Stimulated activated memory B cell treated with anti-CD40 and anti-IgM and Interleukin-4, amounts not matched to agents 10 μg/mL and 1 μg/mL and 100 μg/mL, for 72 hours (primary cell): ENCODE measurements at regions not wholly inside any gene's neighbourhood (a gene's known extent, or its start where the extent isn't known, plus 50 kb on each side); places are given as distances from the start of the nearest gene placed in this dataset.
A peak's percentile ranks its signal among the peaks of the same experiment; 100 is the strongest.

Source experiments
- ATAC-seq: fragments of 150-1000 bp; cut with Tn5 transposase; 2 replicates; pipeline ENCODE4 v1.10.0; 2021
- H3K27ac Mint-ChIP-seq: one replicate; pipeline ENCODE4 v1.8.0; 2022; ENCODE audit warnings: mild to moderate bottlenecking, mixed read lengths
- H3K27me3 Mint-ChIP-seq: one replicate; pipeline ENCODE4 v1.8.0; 2022; ENCODE audit warnings: mixed read lengths
- H3K36me3 Mint-ChIP-seq: one replicate; pipeline ENCODE4 v1.8.0; 2022; ENCODE audit warnings: mixed read lengths
- H3K4me1 Mint-ChIP-seq: one replicate; pipeline ENCODE4 v1.8.0; 2022; ENCODE audit warnings: mixed read lengths
- H3K4me3 Mint-ChIP-seq: one replicate; pipeline ENCODE4 v1.8.0; 2022; ENCODE audit warnings: mild to moderate bottlenecking, moderate library complexity, mixed read lengths
- H3K9me3 Mint-ChIP-seq: one replicate; pipeline ENCODE4 v1.8.0; 2022; ENCODE audit warnings: mixed read lengths

GRCh38 chr2:15722980-15723379 is 131.3 kb downstream of the DDX1 start:
- no peak for ATAC-seq
- H3K27ac Mint-ChIP-seq: no peak overlapping the region

GRCh38 chr2:15724235-15724634 is 132.6 kb downstream of the DDX1 start:
- no peak overlapping the region for H3K27ac Mint-ChIP-seq

More at GRCh38 chr2:15722980-15723379, 131.3 kb downstream of the DDX1 start:
- H3K4me1 Mint-ChIP-seq: no peaks in the 10 kb centered on the region
- no peaks in the 10 kb centered on the region for H3K36me3 Mint-ChIP-seq
- peaks cover 39% of the 10 kb centered on the region for H3K27me3 Mint-ChIP-seq
- no peaks in the 10 kb centered on the region for H3K9me3 Mint-ChIP-seq
- H3K4me3 Mint-ChIP-seq: no peak overlapping the region

GRCh38 chr2:15725101-15725781 is 133.6 kb downstream of the DDX1 start:
- no peaks in the 10 kb centered on the region for H3K4me1 Mint-ChIP-seq
- no peak overlapping the region for H3K27ac Mint-ChIP-seq
- H3K9me3 Mint-ChIP-seq: no peaks in the 10 kb centered on the region
- H3K4me3 Mint-ChIP-seq: no peak overlapping the region
- H3K27me3 Mint-ChIP-seq: peaks cover 62% of the 10 kb centered on the region
- H3K36me3 Mint-ChIP-seq: no peaks in the 10 kb centered on the region
- ATAC-seq: no peak

More at GRCh38 chr2:15724235-15724634, 132.6 kb downstream of the DDX1 start:
- Mint-ChIP-seq H3K4me3 (no peak overlapping the region), H3K27me3 (peaks cover 52% of the 10 kb centered on the region), H3K9me3 (no peaks in the 10 kb centered on the region), H3K4me1 (no peaks in the 10 kb centered on the region), H3K36me3 (no peaks in the 10 kb centered on the region)
- ATAC-seq: no peak

- Mint-ChIP-seq H3K4me3 (no peak overlapping the region), H3K9me3 (no peaks in the 10 kb centered on the region), H3K27me3 (peaks cover 65% of the 10 kb centered on the region), H3K4me1 (peaks cover 5% of the 10 kb centered on the region), H3K27ac (no peak overlapping the region), H3K36me3 (no peaks in the 10 kb centered on the region)
- no peak for ATAC-seq
These were observed 134.1 kb downstream of the DDX1 start for GRCh38 chr2:15725782-15726112.

GRCh38 chr2:15726321-15727057 is 134.8 kb downstream of the DDX1 start:
- no peak overlapping the region for H3K4me3 Mint-ChIP-seq
- no peaks in the 10 kb centered on the region for H3K9me3 Mint-ChIP-seq
- peaks cover 67% of the 10 kb centered on the region for H3K27me3 Mint-ChIP-seq
- no peak overlapping the region for H3K27ac Mint-ChIP-seq
- H3K4me1 Mint-ChIP-seq: peaks cover 12% of the 10 kb centered on the region
- H3K36me3 Mint-ChIP-seq: no peaks in the 10 kb centered on the region
- no peak for ATAC-seq

GRCh38 chr2:15727396-15728244 is 136.0 kb downstream of the DDX1 start:
- H3K36me3 Mint-ChIP-seq: no peaks in the 10 kb centered on the region
- H3K4me3 Mint-ChIP-seq: no peak overlapping the region
- peaks cover 23% of the 10 kb centered on the region for H3K4me1 Mint-ChIP-seq
- no peak for ATAC-seq
- no peaks in the 10 kb centered on the region for H3K9me3 Mint-ChIP-seq
- peaks cover 75% of the 10 kb centered on the region for H3K27me3 Mint-ChIP-seq
- no peak overlapping the region for H3K27ac Mint-ChIP-seq

- no peaks in the 10 kb centered on the region for H3K36me3 Mint-ChIP-seq
These were observed 136.7 kb downstream of the DDX1 start for GRCh38 chr2:15728245-15728938.

GRCh38 chr2:15729001-15729400 is 137.3 kb downstream of the DDX1 start:
- Mint-ChIP-seq H3K27ac (no peak overlapping the region), H3K4me1 (peaks cover 26% of the 10 kb centered on the region), H3K9me3 (no peaks in the 10 kb centered on the region), H3K36me3 (no peaks in the 10 kb centered on the region), H3K4me3 (no peak overlapping the region), H3K27me3 (peaks cover 70% of the 10 kb centered on the region)
- ATAC-seq: no peak

More at GRCh38 chr2:15728245-15728938, 136.7 kb downstream of the DDX1 start:
- Mint-ChIP-seq H3K4me3 (no peak overlapping the region), H3K27me3 (peaks cover 75% of the 10 kb centered on the region), H3K9me3 (no peaks in the 10 kb centered on the region), H3K27ac (no peak overlapping the region), H3K4me1 (peaks cover 26% of the 10 kb centered on the region)
- no peak for ATAC-seq

GRCh38 chr2:15729709-15730544 is 138.3 kb downstream of the DDX1 start:
- peaks cover 26% of the 10 kb centered on the region for H3K4me1 Mint-ChIP-seq
- no peaks in the 10 kb centered on the region for H3K9me3 Mint-ChIP-seq
- no peaks in the 10 kb centered on the region for H3K36me3 Mint-ChIP-seq
- H3K27me3 Mint-ChIP-seq: peaks cover 61% of the 10 kb centered on the region
- ATAC-seq: no peak
- no peak overlapping the region for H3K27ac Mint-ChIP-seq
- H3K4me3 Mint-ChIP-seq: no peak overlapping the region

GRCh38 chr2:15730545-15731212 is 139.0 kb downstream of the DDX1 start:
- Mint-ChIP-seq H3K9me3 (no peaks in the 10 kb centered on the region), H3K36me3 (no peaks in the 10 kb centered on the region), H3K27me3 (peaks cover 57% of the 10 kb centered on the region), H3K4me1 (peaks cover 32% of the 10 kb centered on the region), H3K27ac (no peak overlapping the region), H3K4me3 (no peak overlapping the region)
- ATAC-seq: no peak

GRCh38 chr2:15731213-15731888 is 139.7 kb downstream of the DDX1 start:
- no peaks in the 10 kb centered on the region for H3K9me3 Mint-ChIP-seq
- no peak overlapping the region for H3K4me3 Mint-ChIP-seq
- ATAC-seq: no peak
- H3K4me1 Mint-ChIP-seq: peaks cover 32% of the 10 kb centered on the region
- peaks cover 54% of the 10 kb centered on the region for H3K27me3 Mint-ChIP-seq
- H3K36me3 Mint-ChIP-seq: no peaks in the 10 kb centered on the region
- H3K27ac Mint-ChIP-seq: no peak overlapping the region

- no peak overlapping the region for H3K4me3 Mint-ChIP-seq
- H3K36me3 Mint-ChIP-seq: no peaks in the 10 kb centered on the region
- ATAC-seq: no peak
- peaks cover 32% of the 10 kb centered on the region for H3K4me1 Mint-ChIP-seq
- peaks cover 49% of the 10 kb centered on the region for H3K27me3 Mint-ChIP-seq
- no peaks in the 10 kb centered on the region for H3K9me3 Mint-ChIP-seq
- no peak overlapping the region for H3K27ac Mint-ChIP-seq
These were observed 140.2 kb downstream of the DDX1 start for GRCh38 chr2:15731889-15732271.

GRCh38 chr2:15732341-15733077 is 140.8 kb downstream of the DDX1 start:
- H3K4me1 Mint-ChIP-seq: peaks cover 32% of the 10 kb centered on the region
- H3K27me3 Mint-ChIP-seq: peaks cover 44% of the 10 kb centered on the region
- H3K4me3 Mint-ChIP-seq: no peak overlapping the region
- peak; percentile 86 for ATAC-seq
- H3K9me3 Mint-ChIP-seq: no peaks in the 10 kb centered on the region
- H3K27ac Mint-ChIP-seq: no peak overlapping the region
- no peaks in the 10 kb centered on the region for H3K36me3 Mint-ChIP-seq
